ENCODE measurements at regions not wholly inside any gene's neighbourhood (a gene's known extent, or its start where the extent isn't known, plus 50 kb on each side); places are given as distances from the start of the nearest gene placed in this dataset.

- Histone ChIP-seq H3K9ac (ENCODE audit: low read depth, low read length) (no peak overlapping the region), H3K27ac (ENCODE audit: low read length) (no peak overlapping the region)
These were observed 178.9 kb upstream of the ECI2 start for GRCh38 chr6:4314201-4314707.

GRCh38 chr6:4313044-4313686 is 177.8 kb upstream of the ECI2 start:
- Histone ChIP-seq H3K36me3 (ENCODE audit: insufficient read depth, low read depth, low read length) (no peaks in the 10 kb centered on the region), H3K27ac (ENCODE audit: low read length) (no peak overlapping the region), H3K4me3 (ENCODE audit: low read length) (no peak overlapping the region), H3K4me1 (ENCODE audit: insufficient read depth, low read length) (0 out of 2 replicates have a peak, but pooled peaks cover 2% of the 10 kb centered on the region), H3K9me3 (ENCODE audit: insufficient read depth, low read depth, low read length) (no peaks in the 10 kb centered on the region; the same call in 1 of the 2 replicates), H3K9ac (ENCODE audit: low read depth, low read length) (no peak overlapping the region), H3K27me3 (ENCODE audit: insufficient read depth, low read length) (no peaks in the 10 kb centered on the region)

More at GRCh38 chr6:4314201-4314707, 178.9 kb upstream of the ECI2 start:
- no peak overlapping the region for H3K4me3 ChIP-seq (ENCODE audit: low read length)
- no peaks in the 10 kb centered on the region for H3K27me3 ChIP-seq (ENCODE audit: insufficient read depth, low read length)
- no peaks in the 10 kb centered on the region for H3K36me3 ChIP-seq (ENCODE audit: insufficient read depth, low read depth, low read length)
- peaks cover 11% of the 10 kb centered on the region; the same call in 1 of the 2 replicates for H3K4me1 ChIP-seq (ENCODE audit: insufficient read depth, low read length)
- H3K9me3 ChIP-seq (ENCODE audit: insufficient read depth, low read depth, low read length), result no peaks in the 10 kb centered on the region; the same call in 1 of the 2 replicates

- no peaks in the 10 kb centered on the region for H3K36me3 ChIP-seq (ENCODE audit: insufficient read depth, low read depth, low read length)
- H3K27me3 ChIP-seq (ENCODE audit: insufficient read depth, low read length), result no peaks in the 10 kb centered on the region
- no peak overlapping the region for H3K27ac ChIP-seq (ENCODE audit: low read length)
- no peak overlapping the region for H3K9ac ChIP-seq (ENCODE audit: low read depth, low read length)
- H3K4me3 ChIP-seq (ENCODE audit: low read length), result no peak overlapping the region
- H3K4me1 ChIP-seq (ENCODE audit: insufficient read depth, low read length), result 0 out of 2 replicates have a peak, but pooled peaks cover 2% of the 10 kb centered on the region
- H3K9me3 ChIP-seq (ENCODE audit: insufficient read depth, low read depth, low read length), result no peaks in the 10 kb centered on the region; the same call in 1 of the 2 replicates
These were observed 176.8 kb upstream of the ECI2 start for GRCh38 chr6:4311976-4312860.

GRCh38 chr6:4309540-4309939 is 174.2 kb upstream of the ECI2 start:
- no peak overlapping the region for H3K9ac ChIP-seq (ENCODE audit: low read depth, low read length)
- H3K4me3 ChIP-seq (ENCODE audit: low read length), result no peak overlapping the region
- no peak overlapping the region for H3K27ac ChIP-seq (ENCODE audit: low read length)
- H3K4me1 ChIP-seq (ENCODE audit: insufficient read depth, low read length), result no peaks in the 10 kb centered on the region
- no peaks in the 10 kb centered on the region for H3K36me3 ChIP-seq (ENCODE audit: insufficient read depth, low read depth, low read length)
- H3K9me3 ChIP-seq (ENCODE audit: insufficient read depth, low read depth, low read length), result no peaks in the 10 kb centered on the region; the same call in 1 of the 2 replicates
- no peaks in the 10 kb centered on the region for H3K27me3 ChIP-seq (ENCODE audit: insufficient read depth, low read length)

- no peaks in the 10 kb centered on the region; the same call in 1 of the 2 replicates for H3K9me3 ChIP-seq (ENCODE audit: insufficient read depth, low read depth, low read length)
- H3K4me1 ChIP-seq (ENCODE audit: insufficient read depth, low read length), result no peaks in the 10 kb centered on the region
- no peaks in the 10 kb centered on the region for H3K27me3 ChIP-seq (ENCODE audit: insufficient read depth, low read length)
- H3K36me3 ChIP-seq (ENCODE audit: insufficient read depth, low read depth, low read length), result no peaks in the 10 kb centered on the region
- H3K27ac ChIP-seq (ENCODE audit: low read length), result no peak overlapping the region
- no peak overlapping the region for H3K9ac ChIP-seq (ENCODE audit: low read depth, low read length)
- no peak overlapping the region for H3K4me3 ChIP-seq (ENCODE audit: low read length)
These were observed 173.0 kb upstream of the ECI2 start for GRCh38 chr6:4308364-4308763.

- Histone ChIP-seq H3K9ac (ENCODE audit: low read depth, low read length) (no peak overlapping the region), H3K27ac (ENCODE audit: low read length) (no peak overlapping the region), H3K27me3 (ENCODE audit: insufficient read depth, low read length) (no peaks in the 10 kb centered on the region), H3K4me3 (ENCODE audit: low read length) (no peak overlapping the region), H3K36me3 (ENCODE audit: insufficient read depth, low read depth, low read length) (no peaks in the 10 kb centered on the region), H3K4me1 (ENCODE audit: insufficient read depth, low read length) (no peaks in the 10 kb centered on the region), H3K9me3 (ENCODE audit: insufficient read depth, low read depth, low read length) (no peaks in the 10 kb centered on the region)
These were observed 169.6 kb upstream of the ECI2 start for GRCh38 chr6:4304927-4305455.

GRCh38 chr6:4303638-4304037 is 168.3 kb upstream of the ECI2 start:
- Histone ChIP-seq H3K4me3 (ENCODE audit: low read length) (no peak overlapping the region), H3K27me3 (ENCODE audit: insufficient read depth, low read length) (no peaks in the 10 kb centered on the region), H3K9me3 (ENCODE audit: insufficient read depth, low read depth, low read length) (no peaks in the 10 kb centered on the region), H3K36me3 (ENCODE audit: insufficient read depth, low read depth, low read length) (no peaks in the 10 kb centered on the region), H3K4me1 (ENCODE audit: insufficient read depth, low read length) (no peaks in the 10 kb centered on the region), H3K27ac (ENCODE audit: low read length) (no peak overlapping the region), H3K9ac (ENCODE audit: low read depth, low read length) (no peak overlapping the region)

GRCh38 chr6:4302524-4302923 is 167.1 kb upstream of the ECI2 start:
- H3K4me3 ChIP-seq (ENCODE audit: low read length), result no peak overlapping the region

GRCh38 chr6:4301871-4302270 is 166.5 kb upstream of the ECI2 start:
- Histone ChIP-seq H3K36me3 (ENCODE audit: insufficient read depth, low read depth, low read length) (no peaks in the 10 kb centered on the region), H3K9me3 (ENCODE audit: insufficient read depth, low read depth, low read length) (peaks cover 4% of the 10 kb centered on the region; the same call in 1 of the 2 replicates), H3K27me3 (ENCODE audit: insufficient read depth, low read length) (no peaks in the 10 kb centered on the region), H3K4me1 (ENCODE audit: insufficient read depth, low read length) (no peaks in the 10 kb centered on the region), H3K4me3 (ENCODE audit: low read length) (no peak overlapping the region), H3K27ac (ENCODE audit: low read length) (no peak overlapping the region), H3K9ac (ENCODE audit: low read depth, low read length) (no peak overlapping the region)

More at GRCh38 chr6:4302524-4302923, 167.1 kb upstream of the ECI2 start:
- Histone ChIP-seq H3K9ac (ENCODE audit: low read depth, low read length) (no peak overlapping the region), H3K27ac (ENCODE audit: low read length) (no peak overlapping the region), H3K27me3 (ENCODE audit: insufficient read depth, low read length) (no peaks in the 10 kb centered on the region), H3K9me3 (ENCODE audit: insufficient read depth, low read depth, low read length) (peaks cover 4% of the 10 kb centered on the region; the same call in 1 of the 2 replicates), H3K36me3 (ENCODE audit: insufficient read depth, low read depth, low read length) (no peaks in the 10 kb centered on the region), H3K4me1 (ENCODE audit: insufficient read depth, low read length) (no peaks in the 10 kb centered on the region)

GRCh38 chr6:4300917-4301316 is 165.5 kb upstream of the ECI2 start:
- Histone ChIP-seq H3K9ac (ENCODE audit: low read depth, low read length) (no peak overlapping the region), H3K4me1 (ENCODE audit: insufficient read depth, low read length) (no peaks in the 10 kb centered on the region), H3K9me3 (ENCODE audit: insufficient read depth, low read depth, low read length) (peaks cover 4% of the 10 kb centered on the region; the same call in 1 of the 2 replicates), H3K36me3 (ENCODE audit: insufficient read depth, low read depth, low read length) (no peaks in the 10 kb centered on the region), H3K27me3 (ENCODE audit: insufficient read depth, low read length) (no peaks in the 10 kb centered on the region), H3K4me3 (ENCODE audit: low read length) (no peak overlapping the region), H3K27ac (ENCODE audit: low read length) (no peak overlapping the region)

GRCh38 chr6:4299476-4299875 is 164.1 kb upstream of the ECI2 start:
- H3K27ac ChIP-seq (ENCODE audit: low read length), result no peak overlapping the region
- H3K9ac ChIP-seq (ENCODE audit: low read depth, low read length), result no peak overlapping the region
- peaks cover 4% of the 10 kb centered on the region; the same call in 1 of the 2 replicates for H3K9me3 ChIP-seq (ENCODE audit: insufficient read depth, low read depth, low read length)
- no peak overlapping the region for H3K4me3 ChIP-seq (ENCODE audit: low read length)
- H3K4me1 ChIP-seq (ENCODE audit: insufficient read depth, low read length), result no peaks in the 10 kb centered on the region
- no peaks in the 10 kb centered on the region for H3K27me3 ChIP-seq (ENCODE audit: insufficient read depth, low read length)
- H3K36me3 ChIP-seq (ENCODE audit: insufficient read depth, low read depth, low read length), result no peaks in the 10 kb centered on the region

Measured in iPS-20b (cell line).